GM12864 (cell line): ENCODE measurements at regions not wholly inside any gene's neighbourhood (a gene's known extent, or its start where the extent isn't known, plus 50 kb on each side); places are given as distances from the start of the nearest gene placed in this dataset.

Experiments
- DNase-seq: peaks from one replicate; pipeline ENCODE4 v3.0.0-alpha.2; 2011; ENCODE audit warnings: low read depth
- H3K4me3 ChIP-seq: 2 replicates; pipeline ENCODE4 v1.5.1; 2011; ENCODE audit warnings: mild to moderate bottlenecking, low read depth, low read length, control low read depth
- TF ChIP-seq, protein P1 (sequence below): IDR thresholded peaks from 2 replicates; pipeline ENCODE4 v1.5.1; 2011; ENCODE audit warnings: low read depth, mild to moderate bottlenecking, moderate library complexity, low read length, control low read depth, inconsistent platforms; ENCODE audit errors: missing control alignments

DNA sequence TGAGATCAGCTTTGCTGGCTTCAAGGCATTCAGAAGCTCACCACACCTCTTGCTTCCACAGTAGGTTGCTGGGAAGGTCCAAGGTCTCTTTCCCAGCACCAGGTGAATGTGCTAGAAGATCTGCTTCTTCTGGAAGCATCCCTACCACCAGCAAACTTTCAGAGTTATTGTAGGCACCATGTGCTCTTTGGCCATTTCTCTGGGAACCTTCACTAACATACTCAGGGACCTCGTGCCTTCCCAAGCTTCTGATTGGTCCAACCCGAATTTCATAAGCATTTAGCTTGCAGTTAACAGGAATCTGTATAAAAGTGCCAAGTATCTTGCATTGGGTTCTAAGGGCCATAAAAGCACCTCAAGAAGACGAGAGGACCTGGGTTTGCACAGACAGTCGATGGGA, 86.5 kb upstream of the ARL4C start:
- no peak overlapping the region for H3K4me3 ChIP-seq
- no peak for DNase-seq
- TF ChIP-seq, protein P1, sequence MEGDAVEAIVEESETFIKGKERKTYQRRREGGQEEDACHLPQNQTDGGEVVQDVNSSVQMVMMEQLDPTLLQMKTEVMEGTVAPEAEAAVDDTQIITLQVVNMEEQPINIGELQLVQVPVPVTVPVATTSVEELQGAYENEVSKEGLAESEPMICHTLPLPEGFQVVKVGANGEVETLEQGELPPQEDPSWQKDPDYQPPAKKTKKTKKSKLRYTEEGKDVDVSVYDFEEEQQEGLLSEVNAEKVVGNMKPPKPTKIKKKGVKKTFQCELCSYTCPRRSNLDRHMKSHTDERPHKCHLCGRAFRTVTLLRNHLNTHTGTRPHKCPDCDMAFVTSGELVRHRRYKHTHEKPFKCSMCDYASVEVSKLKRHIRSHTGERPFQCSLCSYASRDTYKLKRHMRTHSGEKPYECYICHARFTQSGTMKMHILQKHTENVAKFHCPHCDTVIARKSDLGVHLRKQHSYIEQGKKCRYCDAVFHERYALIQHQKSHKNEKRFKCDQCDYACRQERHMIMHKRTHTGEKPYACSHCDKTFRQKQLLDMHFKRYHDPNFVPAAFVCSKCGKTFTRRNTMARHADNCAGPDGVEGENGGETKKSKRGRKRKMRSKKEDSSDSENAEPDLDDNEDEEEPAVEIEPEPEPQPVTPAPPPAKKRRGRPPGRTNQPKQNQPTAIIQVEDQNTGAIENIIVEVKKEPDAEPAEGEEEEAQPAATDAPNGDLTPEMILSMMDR: no peak

DNA sequence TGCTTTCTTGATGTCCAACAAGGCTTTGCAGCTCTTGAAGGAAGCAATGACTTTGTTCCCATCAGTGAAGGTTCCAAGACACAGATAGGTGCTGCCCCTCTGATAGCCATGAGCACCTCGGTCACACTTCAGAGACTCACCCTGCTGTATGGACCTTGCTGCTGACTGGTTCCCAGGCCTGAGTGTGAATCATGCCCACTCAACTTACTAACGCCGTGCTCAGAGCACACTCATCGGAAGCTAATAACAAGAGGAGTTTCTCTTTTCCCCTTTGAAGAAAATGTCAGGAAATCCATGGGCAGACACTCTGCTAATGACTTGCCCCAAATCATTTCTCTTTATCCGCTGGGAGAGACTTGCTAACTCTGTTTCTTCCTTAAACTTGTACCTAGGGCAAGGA, 83.8 kb upstream of the ARL4C start:
- no peak overlapping the region for H3K4me3 ChIP-seq
- DNase-seq: no peak
- TF ChIP-seq, protein P1: no peak

DNA sequence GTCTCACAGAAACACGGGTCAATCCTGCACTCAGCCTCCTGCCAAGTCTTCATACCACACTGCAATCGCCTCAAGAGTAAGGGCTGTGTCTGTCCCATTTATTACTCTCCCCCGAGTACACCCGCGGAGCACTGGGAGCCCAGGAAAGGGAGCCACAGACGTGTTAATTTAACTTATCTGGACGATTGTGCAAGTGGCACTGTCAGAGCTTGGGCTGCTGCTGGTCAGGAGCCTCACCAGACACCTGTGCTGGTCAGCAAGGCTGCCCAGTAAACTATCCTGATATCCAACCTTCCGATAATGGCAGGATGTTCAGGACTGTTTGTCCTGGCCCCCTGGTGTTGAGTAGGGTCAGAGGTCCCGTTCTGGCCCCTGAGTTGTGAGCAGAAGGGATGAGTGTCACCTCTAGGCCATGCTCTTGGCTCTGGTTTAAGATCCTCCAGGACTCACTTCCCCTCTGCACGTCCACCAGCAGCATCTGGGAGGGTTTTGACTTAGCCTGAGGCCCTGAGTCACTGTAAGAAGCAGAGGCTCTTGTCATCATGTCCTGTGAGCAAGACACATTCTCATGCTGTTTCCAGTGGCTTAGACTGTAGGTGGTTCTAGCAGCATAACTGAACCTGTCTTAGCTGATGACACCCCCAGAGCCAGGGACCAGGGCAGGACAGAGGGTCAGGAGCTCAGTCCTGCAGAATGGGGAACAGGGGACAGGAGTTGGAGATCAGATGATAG, 82.5 kb upstream of the ARL4C start:
- TF ChIP-seq, protein P1: no peak
- H3K4me3 ChIP-seq: no peak overlapping the region
- no peak for DNase-seq

DNA sequence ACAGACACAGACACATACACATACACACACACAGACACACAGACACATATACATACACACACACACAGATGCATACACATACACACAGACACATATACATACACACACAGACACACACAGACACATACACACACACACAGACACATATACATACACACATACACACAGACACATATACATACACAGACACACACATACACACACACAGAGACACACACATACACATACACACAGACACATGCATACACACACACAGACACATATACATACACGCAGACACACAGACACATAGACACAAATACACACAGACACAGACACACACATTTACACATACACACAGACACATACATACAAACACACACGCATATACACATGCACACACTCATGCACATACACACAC, 81.5 kb upstream of the ARL4C start:
- no peak for DNase-seq
- TF ChIP-seq, protein P1: no peak
- H3K4me3 ChIP-seq: no peak overlapping the region

DNA sequence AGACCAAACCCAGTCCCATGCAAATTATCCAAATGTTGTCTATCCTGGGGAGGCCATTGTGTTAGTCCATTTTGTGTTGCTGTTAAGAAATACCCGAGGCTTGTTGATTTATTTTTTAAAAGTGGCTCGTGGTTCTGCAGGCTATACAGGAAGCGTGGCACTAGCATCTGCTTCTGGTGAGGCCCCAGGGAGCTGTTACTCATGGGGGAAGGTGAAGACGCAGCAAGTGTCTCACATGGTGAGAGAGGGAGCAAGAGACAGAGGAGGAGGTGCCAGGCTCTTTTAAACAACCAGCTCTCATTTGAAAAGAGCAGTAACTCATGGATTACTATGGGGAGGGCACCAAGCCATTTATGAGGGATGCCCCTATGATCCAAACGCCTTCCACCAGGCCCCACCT, 80.3 kb upstream of the ARL4C start:
- no peak overlapping the region for H3K4me3 ChIP-seq
- TF ChIP-seq, protein P1: no peak
- no peak for DNase-seq

DNA sequence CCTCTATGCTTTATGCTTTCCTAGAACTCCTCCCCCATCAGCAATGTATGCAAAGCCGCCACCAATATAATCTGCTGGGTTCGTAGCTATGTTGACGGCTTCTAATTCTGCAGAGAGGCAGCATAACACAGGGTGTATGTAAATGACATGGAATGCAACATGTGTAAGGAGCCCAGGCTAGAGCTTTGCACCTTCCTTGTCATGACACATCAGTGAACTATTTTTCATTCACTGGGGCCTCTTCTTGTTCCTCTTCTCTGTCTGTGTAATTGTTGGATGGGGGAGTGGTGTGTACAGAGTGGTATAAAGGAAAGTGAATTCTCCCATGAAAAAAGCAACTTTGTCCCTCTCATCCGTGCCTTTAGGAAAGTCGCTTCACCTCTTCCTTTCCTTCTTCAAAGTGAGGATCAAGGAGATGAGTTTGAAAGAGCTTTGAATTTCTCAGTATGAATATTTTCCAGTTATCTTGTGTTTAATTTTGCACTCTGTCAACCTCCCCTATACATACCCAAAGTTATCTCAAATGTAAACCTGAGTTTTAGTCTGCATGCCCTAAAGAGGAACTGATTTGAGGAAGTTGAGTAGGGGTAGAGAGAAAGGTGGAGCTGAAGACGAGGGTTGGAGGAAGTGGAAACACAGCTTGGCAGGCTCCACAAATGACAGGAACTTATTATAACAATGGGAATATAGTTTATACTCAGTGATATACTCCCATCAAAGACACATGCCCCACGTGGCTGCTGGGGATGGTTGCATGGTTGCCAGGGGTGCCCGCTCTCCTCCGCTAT, 74.9 kb upstream of the ARL4C start:
- DNase-seq: no peak
- no peak overlapping the region for H3K4me3 ChIP-seq
- TF ChIP-seq, protein P1: no peak
